HG03060 (cell line): ENCODE measurements at regions not wholly inside any gene's neighbourhood (a gene's known extent, or its start where the extent isn't known, plus 50 kb on each side); places are given as distances from the start of the nearest gene placed in this dataset.
"Not testable (repeated sequence)": the region's sequence is repeated elsewhere in the genome, so short reads cannot be mapped to it uniquely, and the experiment has no call there.

ENCODE experiments used
- ATAC-seq: cut with Tn5 transposase; IDR thresholded peaks from one replicate; pipeline ENCODE4 v1.9.1; 2021; ENCODE audit warnings: low read depth, moderate number of reproducible peaks; ENCODE audit not compliant: unreplicated experiment

DNA sequence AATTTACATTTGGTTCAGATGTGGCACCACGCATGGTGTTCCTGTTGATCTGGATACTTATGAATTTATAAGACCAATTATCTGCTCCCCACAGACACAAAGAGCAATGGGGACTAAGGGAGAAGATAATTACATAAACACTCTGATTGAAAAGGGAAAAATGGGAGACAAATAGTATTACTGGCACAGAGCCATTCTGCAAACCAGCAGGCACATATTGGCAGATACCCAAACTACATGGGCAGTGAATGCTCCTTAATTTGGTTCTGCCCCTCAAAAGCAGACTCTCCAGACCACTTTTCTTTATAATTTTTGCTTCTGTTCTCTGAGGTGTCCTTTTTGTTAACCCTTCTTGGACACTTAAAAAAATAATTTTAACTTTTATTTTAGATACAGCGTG, 1674.2 kb downstream of the PCDH9 start:
- ATAC-seq, result no peak

DNA sequence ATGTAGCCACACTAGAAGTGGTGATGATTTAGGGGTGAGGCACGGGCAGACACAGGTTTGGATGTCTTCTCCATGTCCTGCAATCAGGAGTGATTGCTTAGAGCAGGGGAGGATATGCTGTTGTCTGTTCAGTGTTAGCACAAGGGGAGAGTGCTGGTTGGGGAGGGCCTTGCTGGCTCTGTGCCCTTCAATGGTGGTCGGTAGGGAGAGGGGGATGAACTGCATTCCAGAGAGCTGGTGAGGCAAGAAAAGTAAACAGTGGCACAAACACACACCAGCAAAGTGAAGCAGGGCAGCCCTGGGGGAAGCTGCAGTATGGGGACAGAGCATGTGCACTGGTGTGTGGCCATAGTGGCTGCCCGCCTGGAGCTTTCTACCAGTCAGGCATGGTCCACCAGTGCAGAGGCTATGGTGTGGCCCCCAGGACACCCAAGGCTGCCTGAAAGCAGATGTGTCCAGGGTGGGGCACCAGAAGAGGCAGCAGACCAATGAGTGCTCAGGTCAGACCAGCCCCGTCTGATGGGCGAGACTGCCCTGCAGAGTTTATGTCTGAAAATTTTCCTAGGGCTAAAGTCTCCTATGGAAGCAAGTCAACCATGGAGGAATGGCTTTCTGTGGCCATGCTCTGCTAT, 1676.9 kb downstream of the PCDH9 start:
- ATAC-seq, result no peak

DNA sequence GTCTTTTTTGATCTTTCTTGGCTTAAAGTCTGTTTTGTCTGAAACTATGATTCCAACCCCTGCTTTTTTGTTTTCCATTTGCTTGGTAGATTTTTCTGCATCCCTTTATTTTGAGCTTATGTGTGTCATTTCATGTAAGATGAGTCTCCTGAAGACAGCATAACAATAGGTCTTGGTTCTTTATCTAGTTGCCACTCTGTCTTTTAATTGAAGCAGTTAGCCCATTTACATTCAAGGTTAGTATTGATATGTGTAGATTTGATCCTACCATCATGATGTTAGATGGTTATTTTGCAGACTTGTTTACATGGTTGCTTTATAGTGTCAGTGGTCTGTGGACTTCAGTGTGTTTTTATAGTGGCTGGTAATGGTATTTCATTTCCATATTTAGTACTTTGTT, 1678.9 kb downstream of the PCDH9 start:
- ATAC-seq, result no peak

DNA sequence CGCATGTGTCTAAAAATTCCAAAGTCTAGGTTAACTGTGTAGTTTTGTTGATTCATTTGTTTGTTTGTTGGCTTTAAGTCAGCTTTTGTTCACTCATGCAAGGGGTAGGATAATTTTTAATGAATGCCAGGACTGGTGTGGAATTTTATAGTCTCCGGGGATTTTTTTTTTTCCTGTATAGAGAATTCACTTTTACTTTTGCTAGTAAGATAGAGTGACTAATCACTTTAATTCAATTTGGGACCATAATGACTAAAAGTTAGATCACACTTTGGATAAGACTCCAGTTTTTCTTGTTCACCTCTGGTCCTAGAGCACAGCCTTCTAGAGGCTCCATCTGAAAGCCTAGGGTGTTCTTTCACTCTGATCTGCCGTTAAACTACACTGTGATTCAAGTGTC, 1690.0 kb downstream of the PCDH9 start:
- ATAC-seq, result no peak

DNA sequence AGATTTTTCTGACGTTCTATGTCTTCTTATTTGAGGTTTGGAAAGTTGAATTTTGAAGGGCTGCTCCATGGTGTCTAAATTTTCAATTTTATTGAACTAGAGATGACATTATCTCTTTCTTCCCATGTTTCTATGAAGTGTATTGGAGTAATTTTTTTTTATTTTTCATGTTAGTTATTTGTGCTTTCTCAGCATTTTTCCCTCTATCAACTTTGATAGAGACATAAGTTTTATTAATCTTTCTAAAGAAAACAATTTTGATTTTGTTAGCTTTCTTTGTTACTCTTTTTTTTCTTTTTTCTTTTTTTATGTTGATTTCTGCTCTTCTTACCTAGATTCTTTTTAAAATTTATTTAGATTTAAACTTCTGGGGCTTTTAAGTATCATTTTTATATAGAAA, 1694.8 kb downstream of the PCDH9 start:
- no peak for ATAC-seq

DNA sequence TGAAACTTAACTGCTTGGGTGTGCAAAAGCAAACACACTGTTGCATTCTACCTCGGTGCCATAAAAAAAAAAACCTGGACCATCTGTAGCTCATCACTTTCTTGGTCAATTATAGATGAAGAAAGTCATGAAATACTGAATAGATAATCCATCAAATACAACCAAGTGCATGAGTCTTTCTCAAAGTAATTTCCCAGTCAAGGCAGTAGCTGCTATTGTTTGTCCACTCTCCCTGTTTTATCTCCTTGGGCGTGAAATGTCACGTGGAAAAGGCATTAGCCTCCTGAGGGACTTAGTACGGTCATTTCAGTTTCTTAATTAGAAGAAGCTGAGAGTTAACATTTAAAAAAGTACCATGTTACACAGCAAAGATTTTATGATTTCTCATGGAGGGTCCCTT, 1697.9 kb downstream of the PCDH9 start:
- ATAC-seq, result no peak

DNA sequence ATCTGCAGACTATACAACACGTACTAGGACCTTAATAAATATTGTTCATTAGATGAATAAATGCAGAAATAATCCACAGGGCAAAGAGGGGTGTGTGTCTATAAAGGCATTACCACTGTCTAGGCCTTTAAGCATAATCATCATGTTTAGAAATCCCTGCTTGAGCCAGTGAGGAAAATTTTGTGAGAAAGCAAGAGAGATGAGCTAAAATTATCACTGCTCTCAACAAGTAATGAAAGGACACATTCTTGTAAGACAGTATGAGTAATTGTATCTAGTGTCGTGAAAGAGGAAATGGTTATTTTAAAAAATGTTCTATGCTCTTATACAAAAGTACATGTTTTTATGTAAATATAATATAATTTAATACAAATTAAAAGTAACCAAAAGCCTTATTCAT, 1699.4 kb downstream of the PCDH9 start:
- ATAC-seq, result no peak

DNA sequence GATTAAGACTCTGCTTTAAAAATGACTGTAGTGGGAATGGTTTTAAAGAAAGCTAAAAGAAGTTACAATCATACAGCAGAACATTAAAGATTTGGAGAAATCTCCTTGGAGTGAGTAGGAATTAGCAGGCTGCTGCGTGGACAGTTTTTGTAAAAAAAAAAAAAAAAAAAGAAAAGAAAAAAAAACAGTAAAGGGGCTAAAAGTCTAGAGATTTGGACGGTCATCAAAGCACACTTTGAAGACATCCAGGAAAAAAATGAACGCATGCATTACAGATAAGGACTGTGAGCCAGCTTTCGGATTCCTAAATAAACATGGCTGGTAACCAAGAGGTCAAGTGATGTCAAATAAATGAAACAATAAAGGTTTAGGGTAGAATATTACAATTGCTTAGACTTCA, 1700.6 kb downstream of the PCDH9 start:
- ATAC-seq, result no peak

DNA sequence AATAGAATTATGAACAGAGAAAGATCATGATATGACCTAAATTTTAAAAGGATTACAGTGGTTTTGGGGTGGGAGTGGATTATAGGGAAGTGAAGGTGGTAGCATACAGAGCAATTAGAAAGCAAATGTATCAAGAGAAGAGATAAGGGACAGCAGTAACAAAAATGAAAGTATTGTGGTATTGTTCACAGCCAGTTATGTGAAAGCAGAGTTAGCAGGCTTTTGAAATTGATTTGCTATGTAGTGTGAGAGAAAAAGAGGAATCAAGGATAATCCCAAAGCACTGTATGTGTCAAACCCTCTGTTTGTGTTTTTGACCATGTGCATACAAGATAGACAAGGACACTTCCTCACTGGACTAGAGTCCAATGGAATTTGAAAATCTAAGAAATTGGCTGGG, 1721.4 kb downstream of the PCDH9 start:
- ATAC-seq, result no peak

DNA sequence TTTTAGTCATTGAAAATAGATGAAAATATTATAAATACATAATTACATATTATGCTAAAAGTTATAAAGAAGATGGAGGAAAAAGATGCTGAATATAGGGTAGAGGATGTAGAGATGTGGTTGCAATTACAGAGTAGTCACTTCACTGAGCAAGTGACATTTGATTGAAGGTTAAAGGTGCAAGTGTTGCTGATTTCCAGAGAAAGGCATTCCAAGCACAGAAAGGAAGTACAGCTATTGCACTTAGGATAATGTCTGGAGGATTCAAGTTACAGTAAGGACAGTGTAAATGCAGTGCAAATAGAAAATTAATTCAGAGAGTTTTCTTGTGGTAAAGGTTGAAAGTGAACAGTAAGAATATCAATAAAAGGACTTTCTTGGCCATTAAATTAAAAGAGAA, 1721.8 kb downstream of the PCDH9 start:
- ATAC-seq, result no peak

DNA sequence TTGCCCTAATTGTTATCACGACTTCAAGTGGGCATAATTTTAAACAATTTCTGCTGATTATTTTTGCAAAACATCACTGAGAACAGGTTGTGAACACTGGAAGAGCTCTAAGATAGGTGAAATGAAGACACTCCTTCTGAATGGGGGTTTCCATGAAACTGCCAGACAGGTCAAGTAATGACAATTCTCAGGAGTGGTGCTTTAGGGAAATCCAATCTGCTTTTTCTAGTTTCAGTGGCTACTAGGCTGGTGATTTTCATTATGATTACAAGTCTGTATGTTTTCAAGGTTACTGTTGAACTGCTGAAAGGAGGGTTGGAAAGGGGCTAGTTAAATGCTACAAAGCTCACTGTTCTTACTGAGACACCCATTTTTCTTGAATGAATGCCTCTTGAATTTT, 1724.2 kb downstream of the PCDH9 start:
- no peak for ATAC-seq

DNA sequence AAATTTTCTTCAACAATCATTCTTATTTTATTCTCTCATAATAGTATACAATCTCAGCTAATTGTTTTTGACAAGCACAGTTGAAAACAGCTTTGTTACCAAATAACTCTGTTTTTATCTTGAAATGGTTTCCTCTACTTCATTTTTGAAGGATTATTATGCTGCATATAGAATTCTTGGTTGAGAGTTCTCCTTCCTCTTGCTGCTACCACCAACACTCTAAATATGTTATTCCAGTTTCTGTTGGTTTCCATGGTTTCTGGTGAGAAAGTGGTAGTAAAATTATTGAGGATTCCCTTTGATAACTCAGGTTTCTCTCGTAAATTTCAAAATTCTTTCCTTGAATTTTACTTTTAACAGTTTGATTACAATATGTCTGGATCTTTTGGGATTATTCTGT, 1725.9 kb downstream of the PCDH9 start:
- ATAC-seq, result no peak

DNA sequence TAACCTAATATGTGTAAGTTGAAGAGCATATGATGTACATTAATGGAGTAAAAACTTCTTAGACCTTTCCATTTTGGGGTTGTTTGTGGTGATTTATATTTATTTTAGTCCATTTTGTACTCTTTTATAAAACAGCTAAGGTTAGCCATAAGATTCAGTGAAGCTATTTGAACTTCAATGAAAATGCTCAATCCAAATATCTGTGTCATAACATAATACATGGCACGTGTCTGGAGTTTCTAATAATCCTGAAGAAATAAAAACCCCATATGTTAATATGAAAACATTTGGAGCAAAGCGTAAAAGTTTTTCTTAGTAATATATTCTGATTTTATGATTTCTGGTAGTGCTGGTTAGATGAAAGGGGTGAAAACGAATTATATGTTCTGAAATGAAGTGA, 1729.7 kb downstream of the PCDH9 start:
- no peak for ATAC-seq

DNA sequence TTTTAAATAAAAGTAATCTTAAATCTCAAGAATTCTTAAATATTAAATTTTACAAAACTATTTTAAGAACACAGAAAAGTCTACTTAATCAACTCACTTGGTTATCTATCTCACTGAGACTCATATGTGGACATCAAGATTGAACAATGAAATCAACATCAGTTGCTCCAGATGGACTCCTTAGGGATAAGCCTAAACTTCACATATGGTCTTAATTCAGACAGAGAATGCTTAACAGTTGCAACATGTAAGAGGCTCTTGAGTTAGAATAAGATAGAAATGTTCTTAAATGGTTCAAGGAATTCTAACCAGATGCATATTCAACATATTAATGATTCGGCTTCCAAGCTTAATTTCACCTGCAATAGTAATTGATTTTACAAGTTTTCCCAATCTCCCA, 1730.9 kb downstream of the PCDH9 start:
- ATAC-seq, result no peak

DNA sequence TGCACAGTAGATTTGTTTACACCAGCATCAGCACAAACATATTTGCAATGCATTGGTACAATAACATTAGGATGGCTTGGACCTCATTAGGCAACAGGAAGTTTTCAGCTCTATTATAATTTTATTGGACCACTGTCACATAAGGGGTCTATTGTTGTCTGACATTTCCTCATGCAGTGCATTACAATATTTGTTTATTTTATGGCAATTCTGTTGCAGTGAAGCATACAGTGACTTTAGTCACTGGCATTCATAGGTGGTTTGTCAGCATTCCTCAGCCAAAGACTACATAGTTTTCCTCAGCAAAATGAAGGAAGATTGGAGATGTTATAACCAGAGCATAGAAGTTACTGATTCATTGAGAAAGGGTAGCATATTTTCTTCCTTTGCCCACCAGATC, 1732.9 kb downstream of the PCDH9 start:
- no peak for ATAC-seq

DNA sequence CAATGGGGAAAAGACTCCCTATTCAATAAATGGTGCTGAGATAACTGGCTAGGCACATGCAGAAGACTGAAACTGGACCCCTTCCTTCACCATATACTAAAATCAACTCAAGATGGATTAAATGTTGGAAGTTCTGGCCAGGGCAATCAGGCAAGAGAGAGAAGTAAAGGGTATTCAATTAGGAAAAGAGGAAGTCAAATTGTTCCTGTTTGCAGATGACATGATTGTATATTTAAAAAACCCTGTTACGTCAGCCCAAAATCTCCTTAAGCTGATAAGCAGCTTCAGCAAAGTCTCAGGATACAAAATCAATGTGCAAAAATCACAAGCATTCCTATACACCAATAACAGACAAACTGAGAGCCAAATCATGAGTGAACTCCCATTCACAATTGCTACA, 1739.4 kb downstream of the PCDH9 start:
- not testable (repeated sequence) for ATAC-seq

DNA sequence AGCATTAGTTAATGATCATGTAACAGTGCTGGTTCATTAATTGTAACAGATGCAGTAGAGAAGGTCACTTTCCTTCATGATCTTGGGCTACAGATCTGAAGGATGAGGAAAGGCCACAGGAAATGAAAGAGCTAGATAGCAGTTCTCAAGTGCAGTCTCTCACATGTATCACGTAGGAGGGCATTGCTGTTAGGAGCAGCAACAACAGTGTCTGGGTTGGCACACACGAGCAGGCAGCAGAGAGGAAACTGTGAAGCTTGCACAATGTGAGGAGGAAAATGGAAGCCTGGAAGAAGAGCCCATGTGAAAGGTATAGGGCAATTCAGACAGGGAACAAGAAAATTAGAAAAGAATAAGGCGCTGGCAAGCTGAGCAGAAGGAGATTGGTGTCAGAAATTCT, 1741.5 kb downstream of the PCDH9 start:
- ATAC-seq, result no peak

DNA sequence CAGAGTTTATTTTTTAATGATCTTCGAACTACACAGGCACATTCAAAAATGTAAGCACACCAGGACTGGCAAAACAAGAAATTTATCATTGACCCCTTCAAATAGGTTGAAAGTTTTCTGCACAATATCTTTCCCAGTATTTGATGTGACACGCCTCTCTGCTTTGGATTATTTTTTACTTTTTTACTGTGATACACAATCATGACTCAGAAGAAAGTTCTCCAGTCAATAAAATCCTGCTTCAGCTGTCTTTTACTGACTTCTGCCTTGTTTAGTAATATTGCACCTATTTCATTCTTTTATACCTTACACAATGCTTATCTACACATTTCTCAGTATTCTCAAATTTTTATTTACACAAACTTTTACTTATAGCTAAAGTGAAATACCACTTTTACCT, 1750.4 kb downstream of the PCDH9 start:
- ATAC-seq, result no peak

DNA sequence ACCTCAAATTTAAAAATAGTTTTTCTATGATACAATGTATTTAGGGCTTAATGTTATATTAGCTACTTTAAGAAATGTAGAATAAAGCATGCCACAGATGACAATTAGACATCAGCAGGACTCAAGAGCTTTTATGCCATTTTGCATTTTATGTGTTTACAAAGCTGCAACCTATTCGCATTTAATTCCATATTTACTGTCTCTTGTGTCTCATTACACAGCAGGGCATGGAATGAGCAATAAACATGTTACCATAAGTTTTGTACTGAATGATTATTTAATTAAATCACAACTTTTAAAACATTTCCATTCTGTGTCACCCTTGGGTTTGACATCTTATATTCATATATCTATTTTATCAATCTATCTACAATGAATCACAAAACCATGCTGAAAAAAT, 1756.9 kb downstream of the PCDH9 start:
- no peak for ATAC-seq

DNA sequence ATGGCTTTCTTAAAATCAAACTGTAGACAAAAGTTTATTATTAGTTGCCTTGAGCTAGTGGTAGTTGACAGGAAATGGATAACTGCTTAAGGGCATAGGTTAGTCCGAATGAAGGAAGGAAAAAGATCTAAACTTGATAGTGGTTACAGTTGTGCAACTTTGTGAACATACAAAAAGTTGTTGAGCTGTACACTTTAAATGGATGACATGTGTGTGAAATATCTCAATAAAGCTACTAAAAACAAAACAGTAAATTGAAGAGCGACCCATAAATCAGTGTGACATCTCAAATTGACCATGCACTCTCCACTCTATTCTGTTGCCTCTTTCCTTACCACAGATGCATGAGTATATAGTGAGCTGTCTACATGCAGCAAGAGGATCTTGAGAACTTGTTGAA, 1757.8 kb downstream of the PCDH9 start:
- no peak for ATAC-seq

DNA sequence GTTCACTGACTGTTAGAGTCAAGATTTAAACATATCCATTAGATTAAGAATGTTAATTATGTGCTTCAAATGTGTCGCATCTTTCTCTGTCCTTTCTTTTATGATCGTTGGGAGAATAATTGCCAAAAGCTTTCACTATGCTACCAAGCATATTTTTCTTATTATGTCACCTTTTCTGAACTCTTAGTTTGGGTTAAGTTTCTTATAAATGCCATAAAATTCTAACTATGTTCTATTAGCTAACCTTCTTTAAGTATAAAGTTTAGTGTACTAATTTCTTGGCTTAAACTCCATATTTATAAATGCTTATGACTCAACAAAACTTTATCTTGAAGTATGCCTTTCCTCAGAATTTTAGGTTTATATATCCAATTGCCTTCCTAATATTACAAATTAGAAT, 1759.4 kb downstream of the PCDH9 start:
- no peak for ATAC-seq

DNA sequence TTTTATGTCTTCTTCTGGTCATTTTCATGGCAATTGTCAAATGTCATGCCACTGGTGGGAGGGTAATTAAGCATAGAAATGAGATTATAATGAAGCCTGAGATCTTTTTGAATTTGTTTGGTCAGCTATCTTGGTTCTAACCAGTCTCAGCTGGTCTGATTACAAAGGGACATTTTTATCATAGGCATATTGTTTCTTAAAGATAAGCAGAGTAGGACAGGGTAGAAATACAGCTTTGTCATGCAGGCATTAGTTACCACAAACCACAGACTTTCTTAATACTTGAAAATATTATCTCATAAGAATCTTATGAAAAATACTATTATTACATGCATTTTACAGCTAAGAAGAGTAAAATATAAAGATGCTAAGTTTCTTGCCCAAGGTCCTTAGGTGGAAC, 1761.5 kb downstream of the PCDH9 start:
- no peak for ATAC-seq

DNA sequence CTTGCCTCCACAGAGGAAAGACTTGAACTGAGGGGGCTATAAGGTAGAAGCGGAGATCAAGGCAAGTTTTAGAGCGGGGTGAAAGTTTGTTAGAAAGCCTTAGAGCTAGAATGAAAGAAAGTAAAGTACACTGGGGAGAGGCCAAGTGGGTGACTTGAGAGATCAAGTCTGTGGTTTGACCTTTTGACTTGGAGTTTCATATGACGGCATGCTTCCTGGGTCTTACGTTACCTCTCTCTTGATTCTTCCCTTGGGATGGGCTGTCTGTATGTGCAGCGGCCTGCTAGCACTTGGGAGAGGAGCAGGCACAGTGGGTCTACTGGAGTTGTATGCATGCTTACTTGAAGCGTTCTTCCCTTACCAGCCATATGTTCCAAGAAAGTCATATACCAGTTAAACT, 1768.5 kb downstream of the PCDH9 start:
- no peak for ATAC-seq
